ENCODE measurements at regions not wholly inside any gene's neighbourhood (a gene's known extent, or its start where the extent isn't known, plus 50 kb on each side); places are given as distances from the start of the nearest gene placed in this dataset.
"Not testable (repeated sequence)": the region's sequence is repeated elsewhere in the genome, so short reads cannot be mapped to it uniquely, and the experiment has no call there.

GRCh38 chr1:38210895-38211177, 164.2 kb upstream of the POU3F1 start:
- no peak for DNase-seq (ENCODE audit: low read depth)

- DNase-seq (ENCODE audit: low read depth), result no peak
Measured at GRCh38 chr1:38210021-38210894, 163.7 kb upstream of the POU3F1 start.

GRCh38 chr1:38208716-38209632, 162.4 kb upstream of the POU3F1 start:
- DNase-seq (ENCODE audit: low read depth), result no peak

GRCh38 chr1:38207906-38208305, 161.3 kb upstream of the POU3F1 start:
- DNase-seq (ENCODE audit: low read depth), result no peak

- no peak for DNase-seq (ENCODE audit: low read depth)
Measured at GRCh38 chr1:38207275-38207674, 160.7 kb upstream of the POU3F1 start.

- DNase-seq (ENCODE audit: low read depth), result no peak
Measured at GRCh38 chr1:38204698-38205097, 158.1 kb upstream of the POU3F1 start.

- no peak for DNase-seq (ENCODE audit: low read depth)
Measured at GRCh38 chr1:38203441-38203840, 156.8 kb upstream of the POU3F1 start.

- DNase-seq (ENCODE audit: low read depth), result no peak
Measured at GRCh38 chr1:38201431-38201830, 154.8 kb upstream of the POU3F1 start.

GRCh38 chr1:38198621-38199020, 152.0 kb upstream of the POU3F1 start:
- DNase-seq (ENCODE audit: low read depth), result no peak

- DNase-seq (ENCODE audit: low read depth), result no peak
Measured at GRCh38 chr1:38198099-38198498, 151.5 kb upstream of the POU3F1 start.

GRCh38 chr1:38197312-38198061, 150.9 kb upstream of the POU3F1 start:
- no peak for DNase-seq (ENCODE audit: low read depth)

GRCh38 chr1:38194472-38194871, 147.9 kb upstream of the POU3F1 start:
- no peak for DNase-seq (ENCODE audit: low read depth)

- DNase-seq (ENCODE audit: low read depth), result no peak
Measured at GRCh38 chr1:38193040-38193439, 146.4 kb upstream of the POU3F1 start.

GRCh38 chr1:38191461-38191860, 144.9 kb upstream of the POU3F1 start:
- DNase-seq (ENCODE audit: low read depth), result no peak

GRCh38 chr1:38190983-38191382, 144.4 kb upstream of the POU3F1 start:
- DNase-seq (ENCODE audit: low read depth), result no peak

GRCh38 chr1:38187552-38187951, 141.0 kb upstream of the POU3F1 start:
- no peak for DNase-seq (ENCODE audit: low read depth)

GRCh38 chr1:38186566-38186965, 140.0 kb upstream of the POU3F1 start:
- DNase-seq (ENCODE audit: low read depth), result no peak

GRCh38 chr1:38185913-38186312, 139.3 kb upstream of the POU3F1 start:
- DNase-seq (ENCODE audit: low read depth), result no peak

- no peak for DNase-seq (ENCODE audit: low read depth)
Measured at GRCh38 chr1:38183747-38184146, 137.2 kb upstream of the POU3F1 start.

- DNase-seq (ENCODE audit: low read depth), result no peak
Measured at GRCh38 chr1:38183096-38183495, 136.5 kb upstream of the POU3F1 start.

- DNase-seq (ENCODE audit: low read depth), result not testable (repeated sequence)
Measured at GRCh38 chr1:38180388-38180787, 133.8 kb upstream of the POU3F1 start.

GRCh38 chr1:38179483-38179882, 132.9 kb upstream of the POU3F1 start:
- no peak for DNase-seq (ENCODE audit: low read depth)

- DNase-seq (ENCODE audit: low read depth), result no peak
Measured at GRCh38 chr1:38178216-38178615, 131.6 kb upstream of the POU3F1 start.
